Smooth muscle cell (in vitro differentiated cells): ENCODE measurements at regions not wholly inside any gene's neighbourhood (a gene's known extent, or its start where the extent isn't known, plus 50 kb on each side); places are given as distances from the start of the nearest gene placed in this dataset.

ENCODE experiments used
- DNase-seq: peaks from one replicate; lab custom pipeline; 2025; ENCODE audit not compliant: unreplicated experiment; lab: John Stamatoyannopoulos, UW
- H2AFZ ChIP-seq: fragments of 200-600 bp; sonication (generic); 2 replicates; pipeline ENCODE4 v1.6.0; 2016; ENCODE audit warnings: antibody characterized with exemption, low read depth, mild to moderate bottlenecking
- H3F3A ChIP-seq: fragments of 200-600 bp; sonication (generic); 2 replicates; pipeline ENCODE4 v1.6.0; 2017; ENCODE audit warnings: antibody characterized with exemption, low read depth
- H3K27ac ChIP-seq: fragments of 200-600 bp; sonication (generic); 2 replicates; pipeline ENCODE4 v1.5.1; 2016; ENCODE audit warnings: low read depth, mild to moderate bottlenecking
- H3K27me3 ChIP-seq: fragments of 200-600 bp; sonication (generic); 2 replicates; pipeline ENCODE4 v1.6.1; 2016; ENCODE audit warnings: low read depth, mild to moderate bottlenecking
- H3K36me3 ChIP-seq: fragments of 200-600 bp; sonication (generic); 2 replicates; pipeline ENCODE4 v1.5.1; 2016; ENCODE audit warnings: low read depth
- H3K4me1 ChIP-seq: fragments of 200-600 bp; sonication (generic); 2 replicates; pipeline ENCODE4 v1.5.1; 2016; ENCODE audit warnings: low read depth
- H3K4me2 ChIP-seq: fragments of 200-600 bp; sonication (generic); 2 replicates; pipeline ENCODE4 v1.6.0; 2016; ENCODE audit warnings: mild to moderate bottlenecking
- H3K4me3 ChIP-seq: fragments of 200-600 bp; sonication (generic); 2 replicates; pipeline ENCODE4 v1.5.1; 2016; ENCODE audit warnings: mild to moderate bottlenecking
- H3K79me2 ChIP-seq: fragments of 200-600 bp; sonication (generic); 2 replicates; pipeline ENCODE4 v1.6.0; 2016; ENCODE audit warnings: low read depth, mild to moderate bottlenecking
- H3K9ac ChIP-seq: fragments of 200-600 bp; sonication (generic); 2 replicates; pipeline ENCODE4 v1.6.0; 2016; ENCODE audit warnings: low read depth
- H3K9me3 ChIP-seq: fragments of 200-600 bp; sonication (generic); replicated peaks from 2 replicates; pipeline ENCODE4 v1.5.1; 2016; ENCODE audit warnings: low read depth
- H4K20me1 ChIP-seq: fragments of 200-600 bp; sonication (generic); 2 replicates; pipeline ENCODE4 v1.6.0; 2016; ENCODE audit warnings: low read depth
- WGBS: methylation state at CpG from one replicate; pipeline ENCODE4 v1.1.7; 2016; ENCODE audit warnings: low lambda C conversion rate; 5-methylcytosine and 5-hydroxymethylcytosine counted together
- TF ChIP-seq, protein P1 (sequence below): fragments of 200-600 bp; sonication (generic); IDR thresholded peaks from 2 replicates; pipeline ENCODE4 v1.5.1; 2017; ENCODE audit warnings: borderline replicate concordance, mild to moderate bottlenecking, antibody characterized with exemption; ENCODE audit not compliant: insufficient read depth, poor library complexity, severe bottlenecking

DNA sequence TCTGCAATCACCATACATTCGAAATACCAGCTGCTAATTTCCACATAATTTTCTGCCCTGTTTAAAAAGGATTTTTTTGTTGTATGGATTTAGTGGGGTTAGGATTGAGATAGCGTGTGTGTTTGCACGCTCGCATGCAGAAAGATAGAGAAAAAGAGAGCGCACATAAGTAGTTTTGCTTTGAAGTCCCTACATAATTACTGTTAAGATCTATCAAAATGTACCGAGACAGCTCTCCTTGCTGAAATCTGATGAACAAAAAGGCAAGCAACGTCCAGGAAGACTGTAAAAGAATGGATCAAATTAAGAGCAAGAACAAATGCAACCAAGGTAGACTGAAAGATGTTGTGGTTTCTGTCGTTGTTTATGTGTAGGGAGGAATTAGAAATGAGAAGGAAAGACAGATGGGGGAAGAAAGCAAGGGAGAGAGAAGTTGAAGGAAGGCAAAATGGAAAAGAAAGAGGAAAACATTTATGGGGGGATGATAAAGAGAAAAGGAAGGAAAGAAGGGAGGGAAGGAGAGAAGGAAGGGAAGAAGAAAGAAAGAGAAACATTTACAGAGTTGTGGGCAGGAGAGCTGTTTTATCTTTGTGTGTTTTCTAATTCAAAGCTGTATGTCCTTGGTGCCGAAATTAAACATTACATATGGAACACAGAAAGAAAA, 522.3 kb downstream of the MED13L start:
- no peak for DNase-seq
- Histone ChIP-seq H3F3A (peaks cover 4% of the 10 kb centered on the region), H3K27me3 (no peaks in the 10 kb centered on the region), H3K4me3 (peak overlapping the region; percentile 42), H3K79me2 (no peaks in the 10 kb centered on the region), H2AFZ (peak overlapping the region; percentile 82), H3K4me2 (peak overlapping the region; percentile 83), H3K36me3 (no peaks in the 10 kb centered on the region), H3K27ac (peak overlapping the region; percentile 9), H4K20me1 (no peaks in the 10 kb centered on the region), H3K9me3 (no peaks in the 10 kb centered on the region), H3K9ac (peak overlapping the region; percentile 30), H3K4me1 (peaks cover 29% of the 10 kb centered on the region)
- WGBS = 41% methylated on average over 9 of the region's 9 CpGs
- TF ChIP-seq, protein P1, sequence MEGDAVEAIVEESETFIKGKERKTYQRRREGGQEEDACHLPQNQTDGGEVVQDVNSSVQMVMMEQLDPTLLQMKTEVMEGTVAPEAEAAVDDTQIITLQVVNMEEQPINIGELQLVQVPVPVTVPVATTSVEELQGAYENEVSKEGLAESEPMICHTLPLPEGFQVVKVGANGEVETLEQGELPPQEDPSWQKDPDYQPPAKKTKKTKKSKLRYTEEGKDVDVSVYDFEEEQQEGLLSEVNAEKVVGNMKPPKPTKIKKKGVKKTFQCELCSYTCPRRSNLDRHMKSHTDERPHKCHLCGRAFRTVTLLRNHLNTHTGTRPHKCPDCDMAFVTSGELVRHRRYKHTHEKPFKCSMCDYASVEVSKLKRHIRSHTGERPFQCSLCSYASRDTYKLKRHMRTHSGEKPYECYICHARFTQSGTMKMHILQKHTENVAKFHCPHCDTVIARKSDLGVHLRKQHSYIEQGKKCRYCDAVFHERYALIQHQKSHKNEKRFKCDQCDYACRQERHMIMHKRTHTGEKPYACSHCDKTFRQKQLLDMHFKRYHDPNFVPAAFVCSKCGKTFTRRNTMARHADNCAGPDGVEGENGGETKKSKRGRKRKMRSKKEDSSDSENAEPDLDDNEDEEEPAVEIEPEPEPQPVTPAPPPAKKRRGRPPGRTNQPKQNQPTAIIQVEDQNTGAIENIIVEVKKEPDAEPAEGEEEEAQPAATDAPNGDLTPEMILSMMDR = no peak

- H3F3A ChIP-seq = peaks cover 4% of the 10 kb centered on the region
- no peak overlapping the region for H3K4me3 ChIP-seq
- H3K27me3 ChIP-seq = no peaks in the 10 kb centered on the region
- 65% methylated on average over 5 of the region's 5 CpGs for WGBS
- H3K9me3 ChIP-seq = no peaks in the 10 kb centered on the region
- DNase-seq = no peak
- peak overlapping the region; percentile 19 for H3K4me2 ChIP-seq
- H3K9ac ChIP-seq = no peak overlapping the region
- H3K4me1 ChIP-seq = peaks cover 12% of the 10 kb centered on the region
- H3K79me2 ChIP-seq = no peaks in the 10 kb centered on the region
- no peak overlapping the region for H2AFZ ChIP-seq
- no peaks in the 10 kb centered on the region for H4K20me1 ChIP-seq
- H3K36me3 ChIP-seq = no peaks in the 10 kb centered on the region
- no peak overlapping the region for H3K27ac ChIP-seq
- TF ChIP-seq, protein P1 = peak; percentile 68
Observed at GRCh38 chr12:115752913-115753726, 524.4 kb downstream of the MED13L start.

GRCh38 chr12:115752156-115752555, 525.3 kb downstream of the MED13L start:
- Histone ChIP-seq H3K9me3 (no peaks in the 10 kb centered on the region), H3K36me3 (no peaks in the 10 kb centered on the region), H4K20me1 (no peaks in the 10 kb centered on the region), H3K27ac (no peak overlapping the region), H3K79me2 (no peaks in the 10 kb centered on the region), H3F3A (peaks cover 4% of the 10 kb centered on the region), H3K4me2 (peak overlapping the region; percentile 19), H3K9ac (no peak overlapping the region), H3K27me3 (no peaks in the 10 kb centered on the region), H3K4me3 (no peak overlapping the region), H3K4me1 (peaks cover 12% of the 10 kb centered on the region), H2AFZ (no peak overlapping the region)
- TF ChIP-seq, protein P1 = no peak
- DNase-seq = no peak
- WGBS = 69% methylated on average over 2 of the region's 2 CpGs
